Right lung (tissue), 2 donors: ENCODE measurements at regions not wholly inside any gene's neighbourhood (a gene's known extent, or its start where the extent isn't known, plus 50 kb on each side); places are given as distances from the start of the nearest gene placed in this dataset.

ENCODE experiments used
- DNase-seq, 2 donors: peaks; one replicate each; pipeline ENCODE4 v3.0.0-alpha.2; 2013

DNA sequence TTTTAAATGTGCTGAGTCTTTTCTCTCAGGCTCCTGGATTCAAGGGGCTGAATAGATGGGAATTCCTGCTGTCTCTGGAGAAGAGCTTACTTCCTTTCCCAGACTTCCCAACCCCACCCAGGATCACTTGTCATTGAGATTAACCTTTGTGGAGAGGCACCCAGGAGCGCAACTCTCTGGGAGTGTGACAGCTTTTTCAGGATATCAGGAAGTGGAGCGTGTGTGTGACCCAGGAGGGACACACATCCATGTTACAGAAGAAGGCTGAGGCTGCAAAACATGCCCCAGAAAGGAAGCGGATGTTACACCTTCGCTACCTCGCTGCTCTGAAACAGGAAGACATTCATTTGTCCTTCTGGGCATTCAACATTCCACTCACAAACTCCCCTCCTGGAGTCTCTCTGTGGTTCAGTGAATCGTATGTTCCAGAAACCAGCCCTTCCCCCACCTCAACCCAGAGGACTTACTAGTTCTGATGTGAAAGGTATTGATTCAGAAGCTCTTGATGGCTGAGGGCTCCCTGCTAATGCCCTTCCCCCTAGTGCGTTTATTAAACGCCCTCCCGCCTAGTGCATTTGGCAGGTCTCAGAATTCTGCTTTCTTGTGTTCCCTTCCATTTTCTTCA is 523.9 kb downstream of the TNS1 start:
- no peak for DNase-seq

DNA sequence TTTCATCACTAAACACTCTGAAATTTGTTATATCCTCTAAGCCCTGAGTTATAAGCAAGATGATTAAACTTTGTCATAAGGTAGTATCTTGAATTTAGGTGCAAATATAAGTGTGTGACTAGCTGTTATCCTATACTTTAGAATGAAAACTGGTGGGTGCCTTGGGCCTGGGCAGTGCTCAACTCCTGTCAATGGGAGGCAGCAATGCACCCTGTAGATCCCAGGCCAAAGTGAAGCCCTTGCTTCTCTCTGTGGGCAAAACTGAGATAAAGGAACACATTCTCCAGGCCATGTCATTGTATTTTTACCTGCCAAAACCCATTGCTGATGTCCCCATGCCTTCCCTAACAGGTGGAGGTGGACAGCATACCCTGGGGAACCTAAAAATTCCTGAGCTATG is 525.2 kb downstream of the TNS1 start:
- no peak for DNase-seq

DNA sequence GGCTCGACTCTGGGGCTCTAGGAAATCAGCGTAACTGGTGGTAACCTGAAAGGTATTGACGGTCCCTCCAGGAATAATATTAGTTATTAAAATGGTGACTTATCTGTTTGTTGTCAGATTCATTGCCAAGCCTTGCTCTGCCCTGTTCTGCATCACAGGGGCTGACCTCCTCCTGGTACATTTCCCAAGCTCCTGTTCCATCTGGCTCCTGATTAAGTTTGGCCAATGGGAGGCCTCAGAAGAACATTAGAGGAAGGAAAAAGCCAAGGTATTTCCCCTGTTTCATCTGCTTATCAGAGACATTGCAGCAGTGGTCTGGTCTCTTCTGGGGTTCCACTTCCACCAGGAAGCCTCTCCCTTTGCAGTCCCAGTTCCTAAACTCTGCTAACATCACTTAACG is 527.0 kb downstream of the TNS1 start:
- no peak for DNase-seq

DNA sequence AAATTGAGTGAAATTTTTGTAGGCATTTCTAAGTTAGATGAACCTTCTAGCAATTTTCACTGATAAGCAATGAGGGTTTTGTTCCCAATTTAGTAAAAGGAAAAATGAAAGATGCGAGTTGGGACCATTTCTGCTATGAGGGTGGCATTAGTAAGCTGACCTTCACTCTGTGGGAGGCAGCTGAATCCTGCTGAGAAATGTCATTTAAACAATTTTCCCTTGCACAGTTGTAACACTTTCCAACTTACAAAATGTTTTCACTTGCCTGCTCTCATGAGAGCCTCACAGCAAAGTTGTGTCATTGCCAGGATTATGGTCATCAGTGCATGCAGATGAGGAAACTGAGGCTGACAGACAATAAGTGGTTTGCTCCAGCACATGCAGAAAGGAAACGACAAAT is 527.7 kb downstream of the TNS1 start:
- DNase-seq = no peak

DNA sequence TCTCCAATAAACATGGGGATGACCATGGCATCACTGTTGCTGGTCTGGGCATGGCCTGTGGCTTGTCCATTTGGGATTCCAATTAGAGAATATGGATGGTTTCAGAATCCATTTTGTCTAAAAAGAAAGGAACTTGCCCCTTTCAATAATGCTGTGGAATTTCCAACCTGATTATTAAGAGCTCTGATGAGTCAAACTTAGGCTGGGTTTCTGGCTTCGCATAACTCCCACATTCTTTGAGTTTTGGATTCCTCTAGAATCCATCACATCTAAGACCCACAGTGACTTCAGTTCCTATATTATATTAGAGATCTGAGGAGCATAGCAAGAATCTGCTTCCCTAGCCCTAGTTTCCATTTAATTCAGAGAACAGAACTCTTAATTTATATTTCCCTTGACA is 531.5 kb downstream of the TNS1 start:
- no peak for DNase-seq

DNA sequence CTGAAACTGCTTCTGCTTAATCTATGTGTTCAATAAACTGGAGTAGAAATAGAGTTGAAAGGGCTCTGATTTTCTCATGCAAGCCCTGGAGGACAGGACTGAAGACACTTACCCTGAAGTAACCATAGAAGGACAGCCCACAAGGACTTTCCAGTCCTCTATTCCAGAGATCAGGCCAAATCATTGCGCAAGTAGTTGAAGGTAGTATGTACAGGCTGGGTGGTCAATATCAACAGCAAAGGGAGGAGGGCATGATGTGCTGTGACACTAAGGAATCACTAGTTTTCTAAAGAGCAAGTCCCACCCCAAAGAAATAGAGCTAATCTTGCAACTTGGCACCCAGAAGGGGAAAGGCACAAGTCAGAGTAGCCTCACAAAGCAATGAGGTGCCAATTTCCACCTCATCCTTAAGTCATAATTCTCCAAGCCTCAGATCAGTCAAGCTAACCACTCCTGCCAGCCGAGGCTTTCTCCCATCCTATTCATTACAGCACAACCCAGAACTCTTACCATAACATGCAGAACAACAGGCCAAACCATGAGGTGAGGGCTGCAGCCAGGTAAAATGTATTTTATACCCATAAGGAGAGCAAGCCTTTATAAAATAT is 533.5 kb downstream of the TNS1 start:
- DNase-seq = no peak

DNA sequence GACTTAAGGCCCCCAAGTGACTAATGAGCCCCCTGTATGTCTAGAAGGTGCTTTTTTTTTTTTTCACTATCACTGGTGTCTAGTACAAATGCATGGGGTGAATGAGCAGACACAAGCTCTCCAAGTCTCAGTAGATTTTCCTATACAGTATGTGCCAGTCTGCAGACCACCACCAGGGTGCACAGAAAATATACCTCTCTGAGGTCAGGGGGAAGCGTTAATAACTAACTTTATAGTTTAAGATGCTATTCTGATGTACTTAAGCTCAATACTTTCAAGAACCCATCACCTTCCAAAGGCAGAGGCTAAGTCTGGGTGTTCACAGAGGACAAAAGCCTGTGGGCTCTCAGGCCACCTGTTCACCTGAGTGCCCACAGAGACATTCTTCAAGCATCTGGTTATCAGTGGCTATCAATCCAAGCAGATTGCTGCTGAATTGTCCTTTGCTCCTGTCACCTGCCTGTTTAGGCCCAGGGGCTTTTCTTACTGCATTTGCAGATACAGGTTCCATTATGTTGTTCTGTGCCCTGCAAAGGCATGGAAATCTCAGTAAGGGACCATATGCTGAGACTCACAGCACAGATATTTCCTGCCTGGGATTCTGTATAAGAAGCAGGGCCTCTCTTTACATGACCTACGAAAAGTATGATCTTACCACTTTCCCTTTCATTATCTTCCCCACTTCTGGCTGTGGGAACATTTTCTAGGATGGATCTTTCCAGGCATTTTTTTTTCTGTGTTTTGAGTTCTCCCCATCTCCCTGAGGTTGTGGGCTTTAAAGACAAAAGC is 534.6 kb downstream of the TNS1 start:
- DNase-seq = no peak

DNA sequence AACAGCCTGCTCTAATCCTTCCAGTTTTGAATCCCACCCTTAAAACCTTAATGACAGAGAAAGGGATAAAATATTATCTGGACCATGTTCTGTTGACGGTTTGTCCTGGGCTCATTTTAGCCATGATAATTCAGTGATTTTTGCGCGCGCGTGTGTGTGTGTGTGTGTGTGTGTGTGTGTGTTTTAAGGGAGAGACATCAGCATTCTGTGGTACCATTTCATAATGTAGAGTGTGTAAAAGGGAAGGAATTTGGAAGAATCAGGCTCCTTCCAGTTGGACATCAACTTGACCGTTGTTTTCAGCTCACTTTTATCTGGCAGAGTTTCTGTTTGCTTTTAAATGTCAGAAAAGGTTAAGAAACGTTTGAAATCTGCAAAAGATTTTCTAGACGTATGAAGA is 535.5 kb downstream of the TNS1 start:
- no peak for DNase-seq

DNA sequence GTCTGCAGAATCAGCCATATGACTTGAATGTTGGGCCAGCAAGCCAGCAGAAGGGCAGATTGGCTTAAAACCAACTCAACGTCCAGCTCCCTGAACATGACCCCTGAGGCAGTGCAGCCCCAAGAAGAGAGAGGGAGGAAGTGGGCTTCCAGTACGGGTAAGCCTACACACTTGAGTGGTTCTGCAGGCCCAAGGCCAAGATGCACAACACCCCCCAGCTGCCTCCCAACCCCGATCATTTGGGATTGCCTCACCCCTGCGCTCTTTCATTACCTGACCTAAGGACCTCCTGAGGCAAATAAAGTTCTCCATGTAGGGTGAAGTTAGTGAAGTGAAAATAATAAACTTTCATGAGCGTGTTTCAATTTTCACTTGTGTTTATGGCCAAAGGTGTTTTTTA is 536.0 kb downstream of the TNS1 start:
- DNase-seq = no peak

DNA sequence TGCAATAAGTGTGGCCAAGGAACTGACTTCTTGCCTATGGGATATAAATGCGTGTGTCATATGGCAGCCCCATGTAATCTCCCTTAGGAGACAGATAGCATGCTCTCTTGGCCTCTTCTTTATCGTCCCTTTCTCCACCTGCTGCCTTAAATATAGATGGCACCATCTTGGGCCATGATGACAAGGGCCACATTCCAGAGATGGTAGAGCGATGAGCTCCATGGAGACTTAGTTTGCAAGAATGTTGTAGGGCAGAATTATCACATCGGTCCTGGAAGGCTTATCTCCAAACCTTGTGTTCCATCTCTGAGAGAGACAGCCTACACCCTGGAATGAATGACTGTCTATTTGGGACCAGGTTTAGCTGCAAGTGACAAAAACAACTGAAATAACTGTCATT is 536.7 kb downstream of the TNS1 start:
- no peak for DNase-seq

DNA sequence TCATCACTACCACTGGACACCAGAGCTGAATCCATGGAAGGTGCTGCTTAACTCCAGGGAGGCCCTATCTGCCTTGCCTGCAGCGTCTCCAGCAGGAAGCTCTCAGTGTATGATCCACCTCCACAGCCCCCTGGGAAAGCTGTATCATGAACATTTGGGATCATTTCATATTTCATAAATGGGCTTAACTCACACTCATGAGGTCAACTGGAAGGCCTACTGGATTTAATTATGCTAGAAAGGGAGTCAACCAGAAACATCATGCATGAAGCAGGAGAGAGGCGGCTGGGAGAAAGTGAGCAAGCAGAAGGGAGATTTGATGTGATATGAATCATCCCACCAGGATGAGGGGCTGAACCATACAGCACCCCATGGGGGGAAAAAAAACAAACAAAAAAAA is 537.7 kb downstream of the TNS1 start:
- no peak for DNase-seq

DNA sequence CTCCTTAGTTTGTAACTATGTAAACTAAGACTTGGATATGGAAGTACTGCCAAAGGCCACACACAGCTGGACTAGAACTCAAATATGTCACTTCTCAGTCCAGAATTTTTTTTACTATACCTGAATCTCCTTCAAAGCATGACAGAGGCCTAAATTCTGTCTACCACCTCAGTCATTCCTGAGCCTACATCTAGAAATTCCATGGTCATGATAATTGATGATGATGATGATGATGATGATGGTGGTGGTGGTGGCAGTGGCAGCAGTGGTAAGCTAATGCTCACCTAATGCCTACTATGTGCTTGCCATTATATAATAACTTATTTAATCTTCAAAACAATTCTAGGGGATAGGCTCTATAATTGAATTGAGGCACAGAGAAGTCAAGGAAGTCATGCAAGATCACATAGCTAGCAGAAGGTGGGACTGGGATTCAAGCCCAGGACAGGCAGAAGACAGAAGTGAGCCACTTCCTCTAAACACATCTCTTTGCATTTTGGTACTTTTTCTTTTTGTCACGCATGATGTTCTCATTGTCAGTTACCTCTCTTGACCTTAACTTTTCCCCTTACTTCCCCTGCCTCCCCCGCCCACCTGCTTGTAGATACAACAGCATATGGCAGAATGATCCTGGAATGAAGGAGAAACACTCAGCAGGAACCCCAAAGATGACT is 539.3 kb downstream of the TNS1 start:
- no peak for DNase-seq

DNA sequence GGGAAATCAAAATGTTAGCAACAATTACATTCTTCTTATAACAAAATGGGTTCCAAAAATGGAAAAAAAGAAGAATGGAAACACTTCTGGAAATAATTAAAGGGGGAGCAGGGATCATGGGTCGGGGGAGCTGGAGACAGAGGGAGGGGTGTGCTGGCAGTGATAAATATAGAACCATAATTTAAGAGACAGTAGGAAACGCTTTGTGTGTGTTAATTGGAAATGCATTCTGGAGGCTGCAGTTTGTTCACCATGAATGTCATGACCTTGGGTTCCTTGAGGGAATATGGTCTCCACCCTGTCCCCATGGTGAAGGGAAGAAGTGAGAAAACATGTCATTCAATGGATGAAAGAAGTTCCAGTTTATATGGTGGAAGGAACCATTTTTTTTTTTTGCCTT is 540.7 kb downstream of the TNS1 start:
- peak in 1 of 2 donors; percentile 33 for DNase-seq

DNA sequence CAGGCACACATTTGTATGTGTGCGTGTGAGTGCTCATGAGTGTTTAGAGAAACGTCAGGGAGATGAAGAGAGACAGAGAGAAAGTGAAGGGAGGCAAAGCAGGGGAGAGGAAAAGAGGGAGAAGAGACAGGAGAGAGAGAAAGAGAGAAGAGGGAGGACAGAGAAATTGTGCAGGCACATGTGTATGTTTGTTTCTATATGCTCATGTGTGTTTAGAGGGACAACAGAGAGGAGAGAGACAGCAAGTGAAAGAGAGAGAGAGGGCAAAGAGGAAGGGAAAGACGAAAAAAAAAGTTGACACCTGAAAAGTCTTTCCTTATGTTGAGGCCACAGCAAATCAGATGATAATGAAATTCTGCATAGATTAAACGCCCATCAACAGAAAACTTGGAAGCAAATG is 541.1 kb downstream of the TNS1 start:
- no peak for DNase-seq

DNA sequence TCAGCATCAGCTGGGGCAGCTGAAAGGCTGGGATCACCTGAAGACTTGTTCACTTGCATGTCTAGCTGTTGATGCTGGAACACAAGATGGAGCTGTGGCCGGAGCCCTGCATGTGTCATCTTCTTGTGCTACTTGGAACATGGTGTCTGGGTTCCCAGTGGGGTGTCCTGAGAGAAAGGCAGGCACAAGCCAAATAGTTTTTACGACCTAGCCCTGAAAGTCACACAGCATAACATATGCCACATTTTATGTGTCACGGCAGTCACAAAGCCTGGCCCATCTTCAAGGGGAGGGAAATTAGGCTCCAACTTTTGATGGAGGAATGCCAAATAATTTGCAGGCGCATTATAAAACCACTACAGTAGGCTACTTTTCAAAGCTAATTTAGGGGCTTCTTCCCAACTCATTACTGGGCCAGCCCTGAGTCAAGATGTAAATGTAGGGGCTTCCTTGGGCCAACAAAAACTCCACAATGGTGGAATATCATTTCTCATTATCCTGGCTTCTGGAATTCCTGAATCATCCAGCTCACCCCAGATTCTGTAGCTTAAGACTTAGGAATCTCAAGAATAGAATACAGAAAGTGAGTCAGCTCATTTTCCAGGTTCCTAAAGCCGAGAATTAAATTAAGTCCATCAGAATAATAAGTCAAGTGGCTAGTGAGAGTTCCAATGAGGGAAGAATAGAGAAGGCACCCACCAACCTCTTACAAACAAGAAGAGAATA is 543.0 kb downstream of the TNS1 start:
- DNase-seq = peak; percentile 80 to 82

DNA sequence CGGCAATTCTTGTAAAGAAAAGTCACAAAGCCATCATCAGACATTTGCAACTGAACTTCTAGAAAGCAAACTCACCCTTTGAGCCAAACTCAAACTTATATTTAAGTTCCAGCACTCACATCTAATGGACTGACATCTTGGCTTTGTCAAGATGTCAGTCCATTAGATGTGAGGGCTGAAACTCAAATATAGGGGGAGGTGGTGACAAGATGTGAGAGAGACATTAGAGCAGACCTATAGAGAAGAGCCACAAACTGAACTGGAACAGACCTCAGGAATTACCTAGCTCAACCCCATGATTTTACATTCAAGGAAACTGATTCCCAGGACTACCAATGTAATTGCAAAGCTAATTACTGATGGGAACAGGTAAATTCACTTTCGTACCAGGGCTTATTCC is 543.8 kb downstream of the TNS1 start:
- peak; percentile 61 to 66 for DNase-seq

DNA sequence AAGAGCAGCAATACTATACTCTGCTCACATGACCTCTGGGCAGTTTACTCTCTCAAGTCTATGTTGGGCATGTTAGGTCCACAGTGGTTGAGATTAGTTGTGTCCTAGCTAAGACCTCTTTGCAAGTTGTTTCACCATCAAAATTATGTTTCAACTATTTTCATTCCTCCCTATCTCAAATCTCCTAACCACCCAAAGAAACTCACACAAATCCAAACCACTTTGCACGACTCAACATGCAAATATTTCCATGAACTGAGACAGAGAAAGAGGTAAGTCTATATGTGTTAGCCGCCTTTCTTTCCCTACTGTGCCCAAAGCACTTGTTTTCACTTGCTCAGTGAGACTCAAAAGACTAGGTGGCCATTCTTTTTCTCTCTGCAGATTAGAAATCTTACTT is 546.8 kb downstream of the TNS1 start:
- no peak for DNase-seq

DNA sequence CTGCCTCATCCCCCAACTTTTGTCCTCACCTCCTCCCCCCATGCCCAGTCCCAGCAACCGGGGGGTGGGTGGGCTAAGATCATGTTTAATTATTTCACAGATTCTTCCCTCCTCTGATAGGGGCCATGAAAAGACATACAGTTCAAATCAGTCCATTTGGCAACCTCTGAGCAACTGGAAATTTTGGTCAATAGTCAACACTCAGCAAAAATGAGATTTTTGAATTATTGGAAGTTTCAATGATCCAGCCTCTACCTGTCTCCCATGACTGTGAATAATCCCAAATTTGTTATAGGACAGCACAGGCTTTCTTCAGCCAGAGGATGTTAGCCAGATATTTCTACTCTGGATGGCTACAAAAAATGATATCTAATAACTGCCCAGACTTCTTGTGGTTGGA is 549.9 kb downstream of the TNS1 start:
- no peak for DNase-seq

DNA sequence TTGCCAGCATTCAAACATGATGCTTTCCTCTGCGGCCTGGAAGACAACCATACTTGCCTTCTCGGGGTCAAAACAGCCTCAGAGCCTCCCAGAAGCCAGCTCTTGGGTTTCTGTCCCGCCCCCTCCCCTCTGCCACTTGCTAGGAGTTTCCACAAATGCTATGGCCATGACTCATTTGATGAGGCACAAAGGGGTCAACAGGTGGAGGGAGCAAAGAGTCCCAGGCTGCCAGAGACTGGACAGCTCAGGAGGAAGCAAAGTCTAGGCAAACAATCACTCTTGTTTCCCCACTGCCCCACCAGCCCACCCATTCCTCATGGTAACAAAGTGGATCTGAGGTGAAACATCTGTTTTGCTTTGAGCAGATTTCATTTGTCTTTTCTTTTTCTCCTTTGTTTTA is 551.1 kb downstream of the TNS1 start:
- DNase-seq = no peak

DNA sequence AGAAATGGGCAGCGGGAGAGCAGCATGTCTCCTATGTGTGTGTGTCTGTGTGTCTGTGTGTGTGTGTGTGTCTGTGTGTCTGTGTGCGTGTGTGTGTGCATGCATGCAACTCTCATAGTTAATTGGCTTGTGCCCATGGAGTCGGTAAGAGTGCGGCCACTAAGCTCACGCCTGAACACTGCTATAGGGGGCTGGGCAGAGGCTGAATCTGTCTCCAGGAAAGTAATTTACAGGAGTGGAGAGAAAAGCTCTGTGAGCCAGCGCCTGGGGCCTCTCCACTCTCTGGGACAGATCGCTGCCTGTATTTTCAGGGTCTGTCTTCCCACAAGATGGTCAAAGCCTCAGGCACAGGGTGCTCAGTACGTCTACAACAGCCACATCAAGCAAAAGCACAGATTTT is 553.4 kb downstream of the TNS1 start:
- DNase-seq = no peak

DNA sequence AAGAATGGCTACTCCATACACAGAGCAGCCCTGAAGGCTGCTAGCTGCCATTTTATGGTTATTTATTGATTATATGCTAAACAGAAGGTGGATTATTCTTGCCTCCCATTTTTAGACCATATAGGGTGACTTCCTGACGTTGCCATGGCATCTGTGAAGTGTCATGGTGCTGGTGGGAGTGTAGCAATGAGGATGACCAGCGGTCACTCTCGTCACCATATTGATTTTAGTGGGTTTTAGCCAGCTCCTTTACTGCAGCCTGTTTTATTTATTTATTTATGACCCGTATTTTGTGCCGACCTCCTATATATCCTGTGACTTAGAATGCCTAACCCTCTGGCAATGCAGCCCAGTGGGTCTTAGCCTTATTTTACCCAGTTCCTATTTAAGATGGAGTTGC is 553.9 kb downstream of the TNS1 start:
- no peak for DNase-seq

DNA sequence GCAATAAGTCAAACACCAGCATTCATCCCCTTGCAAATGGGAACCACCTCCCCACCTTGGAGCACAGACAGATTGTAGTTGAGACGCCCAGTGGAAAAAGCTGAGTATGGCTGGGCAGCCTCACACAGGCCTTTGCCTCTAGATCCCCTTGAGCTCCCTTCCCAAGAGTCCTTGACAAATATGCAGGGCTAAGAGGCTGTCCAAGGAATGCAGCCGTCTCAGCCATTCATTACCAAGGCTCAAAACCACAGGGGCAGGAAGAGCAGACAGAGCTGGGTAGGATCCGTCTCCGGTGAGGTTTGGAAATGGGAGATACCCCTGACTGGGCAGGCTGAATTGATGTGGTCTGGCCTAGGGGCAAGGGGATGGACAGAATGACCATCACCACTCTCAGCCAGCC is 557.1 kb downstream of the TNS1 start:
- no peak for DNase-seq
